Astrocyte (in vitro differentiated cells and primary cell): ENCODE measurements at regions not wholly inside any gene's neighbourhood (a gene's known extent, or its start where the extent isn't known, plus 50 kb on each side); places are given as distances from the start of the nearest gene placed in this dataset.
"Not testable (repeated sequence)": the region's sequence is repeated elsewhere in the genome, so short reads cannot be mapped to it uniquely, and the experiment has no call there.

ENCODE experiments used
- DNase-seq: peaks from one replicate; pipeline ENCODE4 v3.0.0-alpha.2; 2010; ENCODE audit warnings: low read depth
- FAIRE-seq: peaks from 2 replicates; lab custom pipeline; 2011; peaks lifted over from hg19 to GRCh38; lab: Jason Lieb, UNC
- H2AFZ ChIP-seq: 2 replicates; pipeline ENCODE4 v1.6.0; 2012; ENCODE audit warnings: low read depth, low read length, inconsistent platforms
- H3K27ac ChIP-seq: 2 replicates; pipeline ENCODE4 v1.5.1; 2011; ENCODE audit warnings: low read depth, low read length, inconsistent platforms
- H3K27me3 ChIP-seq: 2 replicates; pipeline ENCODE4 v1.6.0; 2011; ENCODE audit warnings: low read length, inconsistent platforms; ENCODE audit not compliant: insufficient read depth
- H3K36me3 ChIP-seq: 2 replicates; pipeline ENCODE4 v1.5.1; 2011; ENCODE audit warnings: low read length, inconsistent platforms; ENCODE audit not compliant: insufficient read depth
- H3K4me1 ChIP-seq: 2 replicates; pipeline ENCODE4 v1.5.1; 2011; ENCODE audit warnings: low read length, inconsistent platforms; ENCODE audit not compliant: insufficient read depth
- H3K4me2 ChIP-seq: 2 replicates; pipeline ENCODE4 v1.6.0; 2012; ENCODE audit warnings: low read length, inconsistent platforms
- H3K4me3 ChIP-seq: 2 replicates; pipeline ENCODE4 v1.5.1; 2011; ENCODE audit warnings: low read depth, mild to moderate bottlenecking, low read length, inconsistent platforms; ENCODE audit not compliant: insufficient read depth
- H3K79me2 ChIP-seq: 2 replicates; pipeline ENCODE4 v1.6.0; 2012; ENCODE audit warnings: mild to moderate bottlenecking, low read length, inconsistent platforms; ENCODE audit not compliant: insufficient read depth
- H3K9ac ChIP-seq: 2 replicates; pipeline ENCODE4 v1.6.0; 2012; ENCODE audit warnings: mild to moderate bottlenecking, low read length, inconsistent platforms
- H3K9me3 ChIP-seq: 2 replicates; pipeline ENCODE4 v1.5.1; 2012; ENCODE audit warnings: low read depth, mild to moderate bottlenecking, low read length, inconsistent platforms; ENCODE audit not compliant: insufficient read depth
- H4K20me1 ChIP-seq: 2 replicates; pipeline ENCODE4 v1.6.0; 2012; ENCODE audit warnings: low read length, inconsistent platforms; ENCODE audit not compliant: insufficient read depth
- H3K27ac Mint-ChIP-seq: one replicate; pipeline ENCODE4 v1.8.0; 2021; ENCODE audit warnings: mild to moderate bottlenecking, mixed read lengths; ENCODE audit not compliant: unreplicated experiment
- H3K27me3 Mint-ChIP-seq: one replicate; pipeline ENCODE4 v1.8.0; 2021; ENCODE audit warnings: low read depth, mixed read lengths; ENCODE audit not compliant: unreplicated experiment
- H3K36me3 Mint-ChIP-seq: one replicate; pipeline ENCODE4 v1.8.0; 2021; ENCODE audit warnings: low read depth, mixed read lengths; ENCODE audit not compliant: unreplicated experiment
- H3K4me1 Mint-ChIP-seq: one replicate; pipeline ENCODE4 v1.8.0; 2021; ENCODE audit warnings: low read depth, mixed read lengths; ENCODE audit not compliant: unreplicated experiment
- H3K4me3 Mint-ChIP-seq: one replicate; pipeline ENCODE4 v1.8.0; 2021; ENCODE audit warnings: mild to moderate bottlenecking, moderate library complexity, mixed read lengths; ENCODE audit not compliant: unreplicated experiment
- H3K9me3 Mint-ChIP-seq: one replicate; pipeline ENCODE4 v1.8.0; 2021; ENCODE audit warnings: mild to moderate bottlenecking, mixed read lengths; ENCODE audit not compliant: unreplicated experiment
- CTCF ChIP-seq: IDR thresholded peaks from 2 replicates; pipeline ENCODE4 v1.5.1; 2011; ENCODE audit warnings: low read depth, mild to moderate bottlenecking, inconsistent platforms, low read length, moderate library complexity; ENCODE audit not compliant: insufficient read depth
- EZH2 ChIP-seq: IDR thresholded peaks from 2 replicates; pipeline ENCODE4 v1.6.1; 2012; ENCODE audit warnings: mild to moderate bottlenecking, low read length, inconsistent platforms; ENCODE audit not compliant: insufficient read depth

- no peaks in the 10 kb centered on the region for H3K9me3 ChIP-seq
- Mint-ChIP-seq H3K27me3 (no peaks in the 10 kb centered on the region), H3K36me3 (no peaks in the 10 kb centered on the region), H3K4me1 (no peaks in the 10 kb centered on the region), H3K9me3 (peaks cover 6% of the 10 kb centered on the region), H3K27ac (no peak overlapping the region), H3K4me3 (no peak overlapping the region)
- H3K4me1 ChIP-seq, result no peaks in the 10 kb centered on the region
- H3K27ac ChIP-seq, result no peak overlapping the region
- no peaks in the 10 kb centered on the region for H3K27me3 ChIP-seq
- no peak overlapping the region for H3K9ac ChIP-seq
- no peaks in the 10 kb centered on the region for H3K36me3 ChIP-seq
- no peak overlapping the region for H3K4me3 ChIP-seq
- H3K4me2 ChIP-seq, result no peak overlapping the region
- no peak for TF ChIP-seq CTCF
- TF ChIP-seq EZH2, result no peak
- no peaks in the 10 kb centered on the region for H4K20me1 ChIP-seq
- FAIRE-seq (no peak), DNase-seq (no peak)
- no peak overlapping the region for H2AFZ ChIP-seq
- no peaks in the 10 kb centered on the region for H3K79me2 ChIP-seq
These were observed 712.9 kb downstream of the TLE1 start for GRCh38 chr9:80976403-80976802.

DNA sequence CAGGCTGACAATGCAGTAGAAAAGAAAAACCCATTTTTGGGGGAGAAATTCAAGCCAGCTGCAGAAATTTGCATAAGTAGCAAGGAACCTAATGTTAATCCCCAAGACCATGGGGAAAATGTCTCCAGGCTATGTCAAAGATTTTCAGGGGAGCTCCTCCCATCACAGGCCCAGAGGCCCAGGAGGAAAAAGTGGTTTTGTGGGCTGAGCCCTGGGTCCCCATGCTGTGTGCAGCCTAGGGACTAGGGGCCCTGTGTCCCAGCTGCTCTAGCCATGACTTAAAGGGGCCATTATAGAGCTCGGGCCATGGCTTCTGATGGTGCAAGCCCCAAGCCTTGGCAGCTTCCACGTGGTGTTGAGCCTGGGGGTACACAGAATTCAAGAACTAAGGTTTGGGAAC is 719.0 kb downstream of the TLE1 start:
- not testable (repeated sequence) for H3K4me3 Mint-ChIP-seq

GRCh38 chr9:80968611-80969010 is 720.7 kb downstream of the TLE1 start:
- FAIRE-seq, result no peak

More for the DNA sequence above, 719.0 kb downstream of the TLE1 start:
- H3K9ac ChIP-seq, H3K36me3 Mint-ChIP-seq, DNase-seq, H3K27me3 Mint-ChIP-seq, H3K36me3 ChIP-seq, H3K27ac ChIP-seq, H3K27ac Mint-ChIP-seq, H3K4me3 ChIP-seq, H3K4me2 ChIP-seq, H3K27me3 ChIP-seq, H3K79me2 ChIP-seq, H3K9me3 Mint-ChIP-seq, H4K20me1 ChIP-seq, H2AFZ ChIP-seq, H3K9me3 ChIP-seq, H3K4me1 ChIP-seq, FAIRE-seq: not testable (repeated sequence)
- H3K4me1 Mint-ChIP-seq, result peaks cover 11% of the 10 kb centered on the region

More at GRCh38 chr9:80968611-80969010, 720.7 kb downstream of the TLE1 start:
- Mint-ChIP-seq H3K27ac (peak overlapping the region; percentile 90), H3K4me3 (peak overlapping the region; percentile 8), H3K9me3 (peaks cover 4% of the 10 kb centered on the region), H3K36me3 (peaks cover 4% of the 10 kb centered on the region), H3K4me1 (peaks cover 12% of the 10 kb centered on the region), H3K27me3 (no peaks in the 10 kb centered on the region)
- TF ChIP-seq CTCF (no peak), EZH2 (no peak)
- H3K79me2 ChIP-seq, result no peaks in the 10 kb centered on the region
- H4K20me1 ChIP-seq, result no peaks in the 10 kb centered on the region
- no peaks in the 10 kb centered on the region for H3K9me3 ChIP-seq
- no peaks in the 10 kb centered on the region for H3K36me3 ChIP-seq
- H3K27me3 ChIP-seq, result no peaks in the 10 kb centered on the region
- H3K27ac ChIP-seq, result no peak overlapping the region
- H3K4me1 ChIP-seq, result no peaks in the 10 kb centered on the region
- H2AFZ ChIP-seq, result no peak overlapping the region
- H3K9ac ChIP-seq, result no peak overlapping the region
- peak; percentile 88 for DNase-seq
- H3K4me2 ChIP-seq, result no peak overlapping the region
- no peak overlapping the region for H3K4me3 ChIP-seq
